ENCODE measurements at regions not wholly inside any gene's neighbourhood (a gene's known extent, or its start where the extent isn't known, plus 50 kb on each side); places are given as distances from the start of the nearest gene placed in this dataset.

DNA sequence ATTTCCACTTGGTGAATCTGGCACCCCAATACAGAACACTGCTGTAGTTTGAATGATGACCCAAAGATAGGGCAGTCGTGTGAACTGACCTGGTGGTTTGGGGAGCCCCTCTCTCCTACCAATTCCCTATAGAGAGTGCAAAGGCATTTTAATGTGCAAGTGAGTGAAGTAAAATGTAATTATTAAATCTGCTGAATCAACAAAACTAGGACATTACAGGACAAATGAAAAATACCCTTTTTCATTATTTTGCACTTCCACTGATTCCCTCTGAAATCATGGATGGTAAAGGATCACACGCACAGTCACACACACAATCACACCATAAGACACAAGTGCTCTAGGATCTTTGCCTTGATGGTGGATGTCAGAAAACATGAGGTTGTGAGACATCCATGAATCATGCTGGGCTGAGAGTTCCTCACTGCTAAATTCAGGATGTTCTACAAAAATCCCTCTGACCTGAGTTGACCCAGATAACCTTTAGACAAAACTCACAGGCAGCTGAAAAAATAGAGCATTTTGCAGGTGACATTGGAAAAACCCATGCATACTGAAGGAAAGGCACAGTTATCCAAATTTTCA, 197.4 kb downstream of the FBXO15 start:
- no peak for DNase-seq (ENCODE audit: extremely low read depth, low read depth)
- TF ChIP-seq CTCF (IDR thresholded peaks at IDR 0.05; ENCODE audit: low read depth, low read length): no peak

DNA sequence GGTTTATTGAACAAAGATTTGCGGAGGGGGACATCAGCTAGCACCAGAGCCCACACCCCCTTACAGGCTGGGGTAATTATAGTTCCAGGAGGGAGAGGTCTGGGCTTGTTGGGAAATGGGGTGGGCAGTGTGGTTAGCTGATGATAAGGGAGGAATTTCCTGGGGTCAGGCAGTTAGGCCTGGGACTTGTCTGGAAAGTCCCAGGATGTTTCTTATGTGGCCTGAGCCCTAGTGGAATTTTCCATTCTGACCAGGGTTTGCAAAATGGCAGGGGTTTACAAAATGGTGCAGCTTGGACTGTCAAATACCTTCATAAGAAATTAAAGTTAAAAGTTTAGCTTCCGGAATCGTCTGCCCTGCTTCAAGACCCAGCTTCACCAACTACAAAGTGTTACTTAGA, 199.1 kb downstream of the FBXO15 start:
- no peak for TF ChIP-seq CTCF (IDR thresholded peaks at IDR 0.05; ENCODE audit: low read depth, low read length)
- DNase-seq (ENCODE audit: extremely low read depth, low read depth): no peak

- TF ChIP-seq CTCF (IDR thresholded peaks at IDR 0.05; ENCODE audit: low read depth, low read length): no peak
- no peak for DNase-seq (ENCODE audit: extremely low read depth, low read depth)
Measured at GRCh38 chr18:73948084-73948483, 199.6 kb downstream of the FBXO15 start.

GRCh38 chr18:73947180-73947921, 200.3 kb downstream of the FBXO15 start:
- no peak for DNase-seq (ENCODE audit: extremely low read depth, low read depth)

DNA sequence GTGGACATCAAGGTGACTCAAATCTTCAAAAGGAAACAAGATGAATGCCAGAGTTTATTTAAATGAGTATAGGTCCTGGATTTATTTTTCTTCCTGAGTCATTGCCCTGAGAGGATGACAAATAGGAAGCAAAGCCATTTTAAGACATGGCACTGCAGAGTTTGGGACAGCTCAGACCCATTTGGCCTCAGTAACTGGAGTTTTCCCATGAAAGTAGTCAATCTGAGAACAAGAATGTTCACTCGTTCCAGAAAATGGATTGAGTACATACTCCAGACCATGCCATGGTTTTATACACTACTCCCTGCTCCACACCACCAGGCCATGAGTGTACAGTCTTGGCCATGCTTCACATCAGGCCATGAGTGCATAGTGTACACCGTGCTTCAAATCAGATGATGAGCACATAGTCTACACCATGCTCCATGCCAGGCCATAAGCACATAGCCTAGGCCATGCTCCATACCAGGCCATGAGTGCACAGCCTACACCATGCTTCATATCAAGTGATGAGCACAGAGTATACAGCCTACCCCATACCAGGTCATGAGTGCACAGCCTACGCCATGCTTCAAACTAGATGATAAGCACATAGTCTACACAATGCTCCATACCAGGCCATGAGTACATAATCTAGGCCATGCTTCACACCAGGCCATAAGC, 202.4 kb downstream of the FBXO15 start:
- DNase-seq (ENCODE audit: extremely low read depth, low read depth): no peak
- TF ChIP-seq CTCF (IDR thresholded peaks at IDR 0.05; ENCODE audit: low read depth, low read length): no peak

More at GRCh38 chr18:73947180-73947921, 200.3 kb downstream of the FBXO15 start:
- no peak for TF ChIP-seq CTCF (IDR thresholded peaks at IDR 0.05; ENCODE audit: low read depth, low read length)

- TF ChIP-seq CTCF (IDR thresholded peaks at IDR 0.05; ENCODE audit: low read depth, low read length): no peak
- DNase-seq (ENCODE audit: extremely low read depth, low read depth): no peak
Measured at GRCh38 chr18:73944715-73945114, 202.9 kb downstream of the FBXO15 start.

DNA sequence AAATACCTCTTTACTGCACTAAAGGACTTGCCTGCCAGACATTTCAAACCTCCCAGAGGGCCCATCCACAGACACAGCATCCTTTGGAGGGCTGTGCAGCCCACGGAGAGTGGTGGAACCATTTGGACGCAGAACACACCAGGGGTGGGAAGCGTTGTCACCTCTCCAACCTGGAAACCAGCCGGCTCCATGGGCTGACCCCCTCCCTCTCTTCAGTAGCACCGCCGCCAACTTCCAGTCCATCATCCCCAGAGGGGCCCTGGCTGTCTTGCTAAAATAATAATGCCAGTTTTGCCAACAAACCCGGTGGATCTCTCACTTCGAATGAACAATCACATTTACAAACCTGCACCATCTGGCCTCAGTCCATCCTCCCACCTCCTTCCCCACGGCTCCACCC, 203.9 kb downstream of the FBXO15 start:
- no peak for TF ChIP-seq CTCF (IDR thresholded peaks at IDR 0.05; ENCODE audit: low read depth, low read length)
- no peak for DNase-seq (ENCODE audit: extremely low read depth, low read depth)
